ENCODE measurements at regions not wholly inside any gene's neighbourhood (a gene's known extent, or its start where the extent isn't known, plus 50 kb on each side); places are given as distances from the start of the nearest gene placed in this dataset.

- no peak for TF ChIP-seq CTCF (IDR thresholded peaks at IDR 0.05; ENCODE audit: unreplicated experiment)
- H3K27me3 Mint-ChIP-seq: no peaks in the 10 kb centered on the region
- peaks cover 1% of the 10 kb centered on the region for H3K36me3 Mint-ChIP-seq (ENCODE audit: insufficient read depth)
- no peak overlapping the region for H3K27ac Mint-ChIP-seq
- no peak overlapping the region for H3K4me3 Mint-ChIP-seq (ENCODE audit: low read depth)
- no peaks in the 10 kb centered on the region for H3K4me1 Mint-ChIP-seq (ENCODE audit: low read depth)
- peaks cover 32% of the 10 kb centered on the region for H3K9me3 Mint-ChIP-seq (ENCODE audit: low read depth)
- no peak for DNase-seq (ENCODE audit: low spot score, unreplicated experiment)
Observed at GRCh38 chr13:70206671-70207070, 98.4 kb upstream of the KLHL1 start.

GRCh38 chr13:70203661-70204229 lies 95.5 kb upstream of the KLHL1 start:
- DNase-seq (ENCODE audit: low spot score, unreplicated experiment): no peak
- Mint-ChIP-seq H3K9me3 (ENCODE audit: low read depth) (peaks cover 19% of the 10 kb centered on the region), H3K27me3 (no peaks in the 10 kb centered on the region), H3K27ac (no peak overlapping the region), H3K4me1 (ENCODE audit: low read depth) (no peaks in the 10 kb centered on the region), H3K36me3 (ENCODE audit: insufficient read depth) (no peaks in the 10 kb centered on the region), H3K4me3 (ENCODE audit: low read depth) (no peak overlapping the region)
- TF ChIP-seq CTCF (IDR thresholded peaks at IDR 0.05; ENCODE audit: unreplicated experiment): no peak

GRCh38 chr13:70191034-70191433 lies 82.8 kb upstream of the KLHL1 start:
- no peaks in the 10 kb centered on the region for H3K4me1 Mint-ChIP-seq (ENCODE audit: low read depth)

DNA sequence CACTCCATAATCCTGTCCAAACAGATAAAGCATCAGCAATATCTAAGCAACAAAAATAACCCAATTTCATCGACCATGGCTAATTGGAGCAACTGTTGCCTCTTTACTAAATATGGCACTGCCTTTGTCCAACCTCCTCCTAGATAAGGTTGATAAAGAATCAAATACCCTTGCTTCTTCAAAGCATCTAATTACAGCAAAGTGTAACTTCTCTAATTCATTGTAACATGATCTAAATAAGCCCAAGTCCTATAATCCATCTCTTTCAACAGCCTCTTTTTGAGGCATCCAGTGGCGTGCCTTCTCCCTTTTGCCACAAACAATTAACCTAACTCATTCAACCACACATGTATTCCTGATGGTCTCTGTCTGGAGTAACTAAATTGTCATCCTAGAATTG lies 81.7 kb upstream of the KLHL1 start:
- no peaks in the 10 kb centered on the region for H3K4me1 Mint-ChIP-seq (ENCODE audit: low read depth)
- no peak overlapping the region for H3K27ac Mint-ChIP-seq
- no peaks in the 10 kb centered on the region for H3K27me3 Mint-ChIP-seq
- no peaks in the 10 kb centered on the region for H3K36me3 Mint-ChIP-seq (ENCODE audit: insufficient read depth)
- no peak for TF ChIP-seq CTCF (IDR thresholded peaks at IDR 0.05; ENCODE audit: unreplicated experiment)
- DNase-seq (ENCODE audit: low spot score, unreplicated experiment): no peak
- no peak overlapping the region for H3K4me3 Mint-ChIP-seq (ENCODE audit: low read depth)
- H3K9me3 Mint-ChIP-seq (ENCODE audit: low read depth): peaks cover 8% of the 10 kb centered on the region

More at GRCh38 chr13:70191034-70191433, 82.8 kb upstream of the KLHL1 start:
- H3K9me3 Mint-ChIP-seq (ENCODE audit: low read depth): peaks cover 14% of the 10 kb centered on the region
- no peak for DNase-seq (ENCODE audit: low spot score, unreplicated experiment)
- no peak overlapping the region for H3K4me3 Mint-ChIP-seq (ENCODE audit: low read depth)
- no peaks in the 10 kb centered on the region for H3K27me3 Mint-ChIP-seq
- H3K36me3 Mint-ChIP-seq (ENCODE audit: insufficient read depth): no peaks in the 10 kb centered on the region
- H3K27ac Mint-ChIP-seq: no peak overlapping the region
- TF ChIP-seq CTCF (IDR thresholded peaks at IDR 0.05; ENCODE audit: unreplicated experiment): no peak

DNA sequence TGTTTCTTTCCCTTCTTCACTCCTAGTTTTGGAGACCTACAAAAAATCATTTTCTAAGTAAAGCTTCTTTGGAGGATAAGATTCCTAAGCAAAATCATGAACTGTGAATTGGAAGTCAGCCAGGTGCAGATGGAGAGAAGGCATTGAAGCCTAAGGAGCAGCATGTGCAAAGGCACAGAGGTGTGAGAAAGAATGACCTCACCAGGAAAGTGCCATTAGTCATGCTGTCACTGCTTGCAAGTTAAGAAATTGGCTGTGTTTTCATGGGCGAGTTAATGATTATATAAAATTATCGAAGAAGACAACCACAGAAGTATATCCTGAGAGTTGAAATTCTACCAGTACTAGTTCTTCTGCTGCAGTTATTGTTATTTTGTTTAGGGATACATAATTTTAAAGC lies 80.3 kb upstream of the KLHL1 start:
- Mint-ChIP-seq H3K27me3 (no peaks in the 10 kb centered on the region), H3K9me3 (ENCODE audit: low read depth) (no peaks in the 10 kb centered on the region), H3K4me3 (ENCODE audit: low read depth) (no peak overlapping the region), H3K36me3 (ENCODE audit: insufficient read depth) (no peaks in the 10 kb centered on the region), H3K27ac (no peak overlapping the region), H3K4me1 (ENCODE audit: low read depth) (no peaks in the 10 kb centered on the region)
- DNase-seq (ENCODE audit: low spot score, unreplicated experiment): no peak
- no peak for TF ChIP-seq CTCF (IDR thresholded peaks at IDR 0.05; ENCODE audit: unreplicated experiment)

Data from progenitor cell of endocrine pancreas (in vitro differentiated cells).